Loucy (cell line): ENCODE measurements at regions not wholly inside any gene's neighbourhood (a gene's known extent, or its start where the extent isn't known, plus 50 kb on each side); places are given as distances from the start of the nearest gene placed in this dataset.

Source experiments
- H2AFZ ChIP-seq: fragments of 200-600 bp; sonication (generic); 2 replicates; pipeline ENCODE4 v1.6.0; 2016; ENCODE audit warnings: antibody characterized with exemption, mild to moderate bottlenecking, low read length, moderate library complexity
- H3F3A ChIP-seq: fragments of 200-600 bp; 2 replicates; pipeline ENCODE4 v1.6.0; 2016; ENCODE audit warnings: antibody characterized with exemption, low read depth, mild to moderate bottlenecking
- H3K27me3 ChIP-seq: fragments of 200-600 bp; sonication (generic); 2 replicates; pipeline ENCODE4 v1.6.1; 2014; ENCODE audit warnings: low read length, mild to moderate bottlenecking; ENCODE audit not compliant: insufficient read depth, poor library complexity, severe bottlenecking
- H3K36me3 ChIP-seq: fragments of 200-600 bp; sonication (generic); 2 replicates; pipeline ENCODE4 v1.6.1; 2016; ENCODE audit warnings: low read length; ENCODE audit not compliant: insufficient read depth
- H3K4me1 ChIP-seq: fragments of 200-600 bp; sonication (generic); 2 replicates; pipeline ENCODE4 v1.5.1; 2014; ENCODE audit warnings: low read length, mild to moderate bottlenecking; ENCODE audit not compliant: insufficient read depth, poor library complexity, severe bottlenecking
- H3K4me2 ChIP-seq: fragments of 200-600 bp; sonication (generic); 2 replicates; pipeline ENCODE4 v1.6.0; 2014; ENCODE audit warnings: antibody characterized with exemption, low read length, low read depth, mild to moderate bottlenecking; ENCODE audit not compliant: poor library complexity, severe bottlenecking
- H3K4me3 ChIP-seq: fragments of 200-600 bp; sonication (generic); 2 replicates; pipeline ENCODE4 v1.5.1; 2014; ENCODE audit warnings: low read length, mild to moderate bottlenecking, mixed read lengths; ENCODE audit not compliant: poor library complexity, severe bottlenecking
- H3K79me2 ChIP-seq: fragments of 200-600 bp; sonication (generic); 2 replicates; pipeline ENCODE4 v1.6.1; 2014; ENCODE audit warnings: low read length; ENCODE audit not compliant: insufficient read depth
- H3K9ac ChIP-seq: fragments of 200-600 bp; sonication (generic); 2 replicates; pipeline ENCODE4 v1.6.0; 2014; ENCODE audit warnings: mild to moderate bottlenecking, low read depth, low read length, moderate library complexity; ENCODE audit not compliant: poor library complexity, severe bottlenecking
- H3K9me2 ChIP-seq: fragments of 200-600 bp; sonication (generic); replicated peaks from 2 replicates; pipeline ENCODE4 v1.6.1; 2016; ENCODE audit warnings: low read depth, low read length, mixed read lengths
- H3K9me3 ChIP-seq: fragments of 200-600 bp; sonication (generic); 2 replicates; pipeline ENCODE4 v1.6.1; 2014; ENCODE audit warnings: mild to moderate bottlenecking, antibody characterized with exemption, low read length, low read depth; ENCODE audit not compliant: insufficient read depth
- H4K20me1 ChIP-seq: fragments of 200-600 bp; sonication (generic); 2 replicates; pipeline ENCODE4 v1.6.0; 2014; ENCODE audit warnings: antibody characterized with exemption, low read length, mild to moderate bottlenecking; ENCODE audit not compliant: insufficient read depth, poor library complexity, severe bottlenecking
- EZH2phosphoT487 ChIP-seq: fragments of 200-600 bp; IDR thresholded peaks from 2 replicates; pipeline ENCODE4 v1.6.1; 2018; ENCODE audit warnings: antibody characterized with exemption, mild to moderate bottlenecking, moderate library complexity, borderline replicate concordance
- TF ChIP-seq, protein P1 (sequence below): fragments of 200-600 bp; sonication (generic); conservative IDR thresholded peaks from 2 replicates; pipeline ENCODE4 v1.5.1; 2014; ENCODE audit warnings: mild to moderate bottlenecking, antibody characterized with exemption, low read length

DNA sequence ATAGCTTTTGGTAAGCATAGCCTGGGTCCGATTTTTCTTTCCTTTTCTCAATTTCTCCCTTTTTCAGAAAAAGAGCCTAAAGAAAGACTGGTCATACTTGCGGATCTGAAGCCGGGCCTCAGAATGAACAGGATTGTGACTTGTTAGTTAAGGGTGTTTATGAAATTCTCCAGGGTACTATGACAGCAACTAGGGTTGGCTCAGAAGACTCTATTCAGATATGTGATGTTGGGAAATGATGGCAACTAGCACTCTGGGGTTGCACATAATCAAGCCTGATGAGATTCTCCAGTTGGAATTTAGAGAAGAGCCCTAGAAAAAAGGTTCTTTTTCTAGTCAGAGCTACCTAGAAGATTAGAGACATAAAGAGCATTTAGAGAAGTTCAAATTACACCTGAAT is 352.4 kb upstream of the POM121L12 start:
- TF ChIP-seq EZH2phosphoT487, result no peak
- TF ChIP-seq, protein P1, sequence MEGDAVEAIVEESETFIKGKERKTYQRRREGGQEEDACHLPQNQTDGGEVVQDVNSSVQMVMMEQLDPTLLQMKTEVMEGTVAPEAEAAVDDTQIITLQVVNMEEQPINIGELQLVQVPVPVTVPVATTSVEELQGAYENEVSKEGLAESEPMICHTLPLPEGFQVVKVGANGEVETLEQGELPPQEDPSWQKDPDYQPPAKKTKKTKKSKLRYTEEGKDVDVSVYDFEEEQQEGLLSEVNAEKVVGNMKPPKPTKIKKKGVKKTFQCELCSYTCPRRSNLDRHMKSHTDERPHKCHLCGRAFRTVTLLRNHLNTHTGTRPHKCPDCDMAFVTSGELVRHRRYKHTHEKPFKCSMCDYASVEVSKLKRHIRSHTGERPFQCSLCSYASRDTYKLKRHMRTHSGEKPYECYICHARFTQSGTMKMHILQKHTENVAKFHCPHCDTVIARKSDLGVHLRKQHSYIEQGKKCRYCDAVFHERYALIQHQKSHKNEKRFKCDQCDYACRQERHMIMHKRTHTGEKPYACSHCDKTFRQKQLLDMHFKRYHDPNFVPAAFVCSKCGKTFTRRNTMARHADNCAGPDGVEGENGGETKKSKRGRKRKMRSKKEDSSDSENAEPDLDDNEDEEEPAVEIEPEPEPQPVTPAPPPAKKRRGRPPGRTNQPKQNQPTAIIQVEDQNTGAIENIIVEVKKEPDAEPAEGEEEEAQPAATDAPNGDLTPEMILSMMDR, result no peak
- H3K9me3 ChIP-seq, result no peaks in the 10 kb centered on the region
- H3K36me3 ChIP-seq, result no peaks in the 10 kb centered on the region

DNA sequence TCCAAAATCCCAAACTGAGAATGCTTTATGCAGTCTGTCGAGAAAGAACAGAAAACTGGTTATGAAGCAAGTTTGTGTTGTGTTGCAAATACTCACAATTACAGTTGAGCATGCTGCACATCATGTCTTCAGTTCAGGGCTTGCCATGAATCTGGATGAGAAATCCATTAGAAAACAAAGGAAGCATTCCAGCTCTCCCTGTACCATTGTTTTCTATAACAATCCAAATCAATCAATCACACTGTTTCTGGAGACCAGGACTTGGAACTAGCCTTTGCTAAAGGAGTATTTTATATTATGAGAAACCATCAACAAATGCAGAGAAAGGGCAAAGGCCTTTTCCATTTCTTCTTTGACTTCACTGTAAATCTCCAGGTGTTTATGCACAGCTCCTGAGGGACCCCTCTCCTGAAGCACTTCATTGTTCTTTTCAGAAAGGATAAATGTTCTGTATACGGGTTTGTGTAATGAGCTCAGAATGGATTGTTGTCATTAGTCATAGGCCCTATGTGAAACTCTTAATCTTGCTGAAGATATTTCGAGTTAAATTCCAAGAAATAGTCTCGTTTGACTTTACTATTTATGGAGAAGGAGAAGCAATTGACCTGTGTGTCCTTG is 364.7 kb upstream of the POM121L12 start:
- H3K9me2 ChIP-seq, result no peaks in the 10 kb centered on the region
- TF ChIP-seq, protein P1, result no peak
- no peak for TF ChIP-seq EZH2phosphoT487
- no peaks in the 10 kb centered on the region for H3K4me1 ChIP-seq
- no peak overlapping the region for H2AFZ ChIP-seq
- H3K4me2 ChIP-seq, result no peak overlapping the region
- no peaks in the 10 kb centered on the region for H3K9me3 ChIP-seq
- no peaks in the 10 kb centered on the region for H3K36me3 ChIP-seq
- H3F3A ChIP-seq, result no peaks in the 10 kb centered on the region
- no peak overlapping the region for H3K9ac ChIP-seq
- no peaks in the 10 kb centered on the region for H3K27me3 ChIP-seq
- no peak overlapping the region for H3K4me3 ChIP-seq
- no peaks in the 10 kb centered on the region for H4K20me1 ChIP-seq
- no peaks in the 10 kb centered on the region for H3K79me2 ChIP-seq

More for the DNA sequence above, 352.4 kb upstream of the POM121L12 start:
- Histone ChIP-seq H3K9me2 (no peaks in the 10 kb centered on the region), H3K79me2 (no peaks in the 10 kb centered on the region), H3K4me2 (no peak overlapping the region), H2AFZ (no peak overlapping the region), H3K9ac (no peak overlapping the region), H3K4me3 (no peak overlapping the region), H3K27me3 (no peaks in the 10 kb centered on the region), H3F3A (no peaks in the 10 kb centered on the region), H4K20me1 (no peaks in the 10 kb centered on the region), H3K4me1 (no peaks in the 10 kb centered on the region)

- H3K4me3 ChIP-seq, result no peak overlapping the region
- H3K9ac ChIP-seq, result no peak overlapping the region
- H3K4me1 ChIP-seq, result no peaks in the 10 kb centered on the region
- no peaks in the 10 kb centered on the region for H3F3A ChIP-seq
- no peaks in the 10 kb centered on the region for H4K20me1 ChIP-seq
- no peak overlapping the region for H2AFZ ChIP-seq
- no peaks in the 10 kb centered on the region for H3K9me2 ChIP-seq
- H3K9me3 ChIP-seq, result no peaks in the 10 kb centered on the region
- no peaks in the 10 kb centered on the region for H3K79me2 ChIP-seq
- H3K4me2 ChIP-seq, result no peak overlapping the region
- no peak for TF ChIP-seq EZH2phosphoT487
- no peaks in the 10 kb centered on the region for H3K36me3 ChIP-seq
- no peaks in the 10 kb centered on the region for H3K27me3 ChIP-seq
These were observed 366.4 kb upstream of the POM121L12 start for GRCh38 chr7:52669031-52669430.

DNA sequence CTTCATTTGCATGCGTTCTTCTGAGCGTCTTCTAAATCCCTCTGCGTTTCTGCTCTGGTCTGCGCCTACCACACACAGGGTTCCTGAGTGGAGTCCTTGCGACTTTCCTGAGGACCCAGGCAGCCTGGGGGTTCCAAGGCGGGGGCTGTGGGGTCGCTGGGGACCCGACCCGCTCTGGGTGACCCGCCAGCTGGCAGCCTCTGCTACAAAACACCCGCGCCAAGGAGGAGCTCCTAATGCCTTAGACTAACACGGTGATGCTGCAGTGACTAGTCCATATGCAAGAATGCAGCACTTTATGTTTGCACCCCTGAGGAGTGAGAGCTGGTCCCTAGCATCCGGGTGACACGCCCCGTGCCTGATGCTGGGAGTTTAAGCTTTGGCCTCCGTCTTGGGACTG is 367.0 kb upstream of the POM121L12 start:
- Histone ChIP-seq H4K20me1 (no peaks in the 10 kb centered on the region), H3K9me3 (no peaks in the 10 kb centered on the region), H2AFZ (no peak overlapping the region), H3K9me2 (no peaks in the 10 kb centered on the region), H3K4me2 (no peak overlapping the region), H3K36me3 (no peaks in the 10 kb centered on the region), H3K4me1 (no peaks in the 10 kb centered on the region), H3K27me3 (no peaks in the 10 kb centered on the region), H3K4me3 (no peak overlapping the region), H3K79me2 (no peaks in the 10 kb centered on the region), H3F3A (no peaks in the 10 kb centered on the region), H3K9ac (no peak overlapping the region)
- no peak for TF ChIP-seq EZH2phosphoT487
- TF ChIP-seq, protein P1, result no peak
